Vagina (tissue), 2 donors: ENCODE measurements at regions not wholly inside any gene's neighbourhood (a gene's known extent, or its start where the extent isn't known, plus 50 kb on each side); places are given as distances from the start of the nearest gene placed in this dataset.

ENCODE experiments used
- DNase-seq, 2 donors: peaks; one replicate each; pipeline ENCODE4 v3.0.0-alpha.2; 2017; ENCODE audit errors: extremely low spot score in 2 of 2
- H3K27ac ChIP-seq: fragments of 200-600 bp; sonication (generic); one replicate; pipeline ENCODE4 v1.5.1; 2019
- H3K27me3 ChIP-seq: fragments of 200-600 bp; sonication (generic); one replicate; pipeline ENCODE4 v1.5.1; 2019
- H3K36me3 ChIP-seq, 2 donors: fragments of 200-600 bp; sonication (generic); one replicate each; pipeline ENCODE4 v1.5.1; 2017 to 2019
- H3K4me1 ChIP-seq: fragments of 200-600 bp; sonication (generic); one replicate; pipeline ENCODE4 v1.5.1; 2019
- H3K4me3 ChIP-seq, 2 donors: fragments of 200-600 bp; sonication (generic); 1 replicate in 1 of 2; 2 replicates in 1 of 2; pipeline ENCODE4 v1.5.1; 2016 to 2019
- H3K9me3 ChIP-seq: fragments of 200-600 bp; sonication (generic); one replicate; pipeline ENCODE4 v1.5.1; 2019
- CTCF ChIP-seq, 3 experiments: fragments of 450-650 bp in 2 of 3; fragments of 200-600 bp in 1 of 3; sonication (generic) in 1 of 3; IDR thresholded peaks; one replicate each; pipeline ENCODE4 v1.5.1; 2017 to 2019; ENCODE audit warnings: antibody characterized with exemption in 3 of 3, mild to moderate bottlenecking in 2 of 3, moderate library complexity in 2 of 3
- POLR2A ChIP-seq, 2 donors: fragments of 450-650 bp; IDR thresholded peaks; one replicate each; pipeline ENCODE4 v1.6.1; 2017; ENCODE audit warnings: antibody characterized with exemption in 2 of 2, mild to moderate bottlenecking in 2 of 2, moderate library complexity in 2 of 2
- POLR2AphosphoS5 ChIP-seq, 2 donors: sonication (generic); formaldehyde crosslinking; IDR thresholded peaks; one replicate each; pipeline ENCODE4 v1.9.0; 2017; ENCODE audit warnings: antibody characterized with exemption in 2 of 2, mild to moderate bottlenecking in 2 of 2, low read depth in 1 of 2; ENCODE audit not compliant: insufficient read depth in 1 of 2
- intact Hi-C: fragments of 100-400 bp; cut with DNase I; formaldehyde crosslinking; loops from one replicate; pipeline ENCODE4 v1.15.1; 2023

- no peaks in the 10 kb centered on the region for H3K9me3 ChIP-seq
- no peaks in the 10 kb centered on the region for H3K4me1 ChIP-seq
- H3K27ac ChIP-seq, result no peak overlapping the region
- DNase-seq, result no peak
- no peaks in the 10 kb centered on the region for H3K27me3 ChIP-seq
- no peak for TF ChIP-seq POLR2AphosphoS5 (IDR thresholded peaks at IDR 0.05; ENCODE audit: insufficient read depth in 1 of 2, low read depth in 1 of 2)
- TF ChIP-seq POLR2A (IDR thresholded peaks at IDR 0.05), result no peak
- no peak for TF ChIP-seq CTCF (IDR thresholded peaks at IDR 0.05)
- no peaks in the 10 kb centered on the region for H3K36me3 ChIP-seq
- intact Hi-C loops, result no loop called here
- no peak overlapping the region for H3K4me3 ChIP-seq
Measured at GRCh38 chr2:14706201-14706600, 73.7 kb downstream of the LRATD1 start.

GRCh38 chr2:14712111-14712510 lies 79.6 kb downstream of the LRATD1 start:
- Histone ChIP-seq H3K36me3 (no peaks in the 10 kb centered on the region), H3K4me3 (no peak overlapping the region), H3K27me3 (no peaks in the 10 kb centered on the region), H3K27ac (no peak overlapping the region), H3K9me3 (no peaks in the 10 kb centered on the region), H3K4me1 (no peaks in the 10 kb centered on the region)
- intact Hi-C loops, result no loop called here
- TF ChIP-seq POLR2AphosphoS5 (IDR thresholded peaks at IDR 0.05; ENCODE audit: insufficient read depth in 1 of 2, low read depth in 1 of 2), result no peak
- no peak for TF ChIP-seq POLR2A (IDR thresholded peaks at IDR 0.05)
- TF ChIP-seq CTCF (IDR thresholded peaks at IDR 0.05), result no peak
- no peak for DNase-seq

- Histone ChIP-seq H3K36me3 (no peaks in the 10 kb centered on the region), H3K4me1 (no peaks in the 10 kb centered on the region), H3K27ac (no peak overlapping the region), H3K4me3 (no peak overlapping the region), H3K9me3 (no peaks in the 10 kb centered on the region), H3K27me3 (no peaks in the 10 kb centered on the region)
- TF ChIP-seq CTCF (IDR thresholded peaks at IDR 0.05) (no peak), POLR2AphosphoS5 (IDR thresholded peaks at IDR 0.05; ENCODE audit: insufficient read depth in 1 of 2, low read depth in 1 of 2) (no peak), POLR2A (IDR thresholded peaks at IDR 0.05) (no peak)
- intact Hi-C loops, result no loop called here
- DNase-seq, result no peak
Measured at GRCh38 chr2:14713248-14713647, 80.7 kb downstream of the LRATD1 start.

GRCh38 chr2:14715600-14715999 lies 83.1 kb downstream of the LRATD1 start:
- no peaks in the 10 kb centered on the region for H3K36me3 ChIP-seq
- no peaks in the 10 kb centered on the region for H3K27me3 ChIP-seq
- no peak for DNase-seq
- no peak overlapping the region for H3K27ac ChIP-seq
- no peak overlapping the region for H3K4me3 ChIP-seq
- H3K9me3 ChIP-seq, result no peaks in the 10 kb centered on the region
- no peaks in the 10 kb centered on the region for H3K4me1 ChIP-seq
- TF ChIP-seq POLR2AphosphoS5 (IDR thresholded peaks at IDR 0.05; ENCODE audit: insufficient read depth in 1 of 2, low read depth in 1 of 2) (no peak), CTCF (IDR thresholded peaks at IDR 0.05) (no peak), POLR2A (IDR thresholded peaks at IDR 0.05) (no peak)
- intact Hi-C loops, result no loop called here

GRCh38 chr2:14716319-14716718 lies 83.8 kb downstream of the LRATD1 start:
- Histone ChIP-seq H3K4me1 (no peaks in the 10 kb centered on the region), H3K27me3 (no peaks in the 10 kb centered on the region), H3K4me3 (no peak overlapping the region), H3K27ac (no peak overlapping the region), H3K36me3 (no peaks in the 10 kb centered on the region), H3K9me3 (no peaks in the 10 kb centered on the region)
- DNase-seq, result no peak
- intact Hi-C loops, result no loop called here
- no peak for TF ChIP-seq POLR2A (IDR thresholded peaks at IDR 0.05)
- no peak for TF ChIP-seq CTCF (IDR thresholded peaks at IDR 0.05)
- TF ChIP-seq POLR2AphosphoS5 (IDR thresholded peaks at IDR 0.05; ENCODE audit: insufficient read depth in 1 of 2, low read depth in 1 of 2), result no peak
